Thyroid gland (tissue), 4 donors: ENCODE measurements at regions not wholly inside any gene's neighbourhood (a gene's known extent, or its start where the extent isn't known, plus 50 kb on each side); places are given as distances from the start of the nearest gene placed in this dataset.
"Not testable (repeated sequence)": the region's sequence is repeated elsewhere in the genome, so short reads cannot be mapped to it uniquely, and the experiment has no call there.

Experiments used
- DNase-seq, 2 donors: peaks; one replicate each; pipeline ENCODE4 v3.0.0-alpha.2; 2019
- H3K27ac ChIP-seq, 3 donors: fragments of 200-600 bp; sonication (generic); 1 replicate in 2 of 3; 2 replicates in 1 of 3; pipeline ENCODE4 v1.5.1; 2016 to 2019; ENCODE audit warnings: mild to moderate bottlenecking in 1 of 3, moderate library complexity in 1 of 3
- H3K27me3 ChIP-seq: fragments of 200-600 bp; sonication (generic); one replicate; pipeline ENCODE4 v1.5.1; 2019
- H3K36me3 ChIP-seq, 2 donors: fragments of 200-600 bp; sonication (generic); one replicate each; pipeline ENCODE4 v1.5.1; 2016 to 2019
- H3K4me1 ChIP-seq, 2 donors: fragments of 200-600 bp; sonication (generic); one replicate each; pipeline ENCODE4 v1.5.1; 2017 to 2019
- H3K4me3 ChIP-seq, 3 donors: fragments of 200-600 bp; sonication (generic); replicated peaks in 1 of 3; 1 replicate in 2 of 3; 2 replicates in 1 of 3; pipeline ENCODE4 v1.5.1; 2016; ENCODE audit warnings: mild to moderate bottlenecking in 1 of 3
- H3K9me3 ChIP-seq: fragments of 200-600 bp; sonication (generic); one replicate; pipeline ENCODE4 v1.5.1; 2017
- CTCF ChIP-seq, 6 experiments: fragments of 200-600 bp in 3 of 6; fragments of 450-650 bp in 3 of 6; sonication (generic) in 3 of 6; IDR thresholded peaks; one replicate each; pipeline ENCODE4 v1.5.1; 2016 to 2019; ENCODE audit warnings: antibody characterized with exemption in 6 of 6, mild to moderate bottlenecking in 2 of 6, inconsistent platforms in 1 of 6, moderate library complexity in 1 of 6
- POLR2A ChIP-seq, 2 donors: fragments of 450-650 bp; IDR thresholded peaks; one replicate each; pipeline ENCODE4 v1.6.1; 2017; ENCODE audit warnings: antibody characterized with exemption in 2 of 2, mild to moderate bottlenecking in 2 of 2, moderate library complexity in 1 of 2
- WGBS, 2 donors: methylation state at CpG; one replicate each; pipeline ENCODE4 v1.1.5; 2017; 5-methylcytosine and 5-hydroxymethylcytosine counted together
- intact Hi-C: fragments of 100-400 bp; cut with DNase I; formaldehyde crosslinking; loops from one replicate; pipeline ENCODE4 v1.15.1; 2023

- Histone ChIP-seq H3K27me3 (no peaks in the 10 kb centered on the region), H3K4me3 (no peak overlapping the region), H3K36me3 (no peaks in the 10 kb centered on the region), H3K4me1 (peaks cover 0 to 10% of the 10 kb centered on the region in 2 donors), H3K9me3 (no peaks in the 10 kb centered on the region), H3K27ac (no peak overlapping the region)
- intact Hi-C loops = no loop called here
- peak in 1 of 2 donors; percentile 3 for DNase-seq
- no peak for TF ChIP-seq POLR2A (IDR thresholded peaks at IDR 0.05)
- TF ChIP-seq CTCF (IDR thresholded peaks at IDR 0.05) = no peak
Measured at GRCh38 chr5:32951003-32951402, 239.9 kb downstream of the NPR3 start.

GRCh38 chr5:32951878-32952277, 240.8 kb downstream of the NPR3 start:
- Histone ChIP-seq H3K27me3 (no peaks in the 10 kb centered on the region), H3K9me3 (no peaks in the 10 kb centered on the region), H3K4me3 (no peak overlapping the region), H3K4me1 (peaks cover 0 to 10% of the 10 kb centered on the region in 2 donors), H3K27ac (no peak overlapping the region), H3K36me3 (no peaks in the 10 kb centered on the region)
- TF ChIP-seq CTCF (IDR thresholded peaks at IDR 0.05) = no peak
- no peak for TF ChIP-seq POLR2A (IDR thresholded peaks at IDR 0.05)
- 97 to 98% methylated on average over 2 of the region's 2 CpGs for WGBS, 2 donors
- DNase-seq = no peak
- intact Hi-C loops = no loop called here

- intact Hi-C loops, H3K36me3 ChIP-seq, DNase-seq, H3K9me3 ChIP-seq, H3K4me3 ChIP-seq, H3K4me1 ChIP-seq, H3K27ac ChIP-seq, H3K27me3 ChIP-seq: not testable (repeated sequence)
- 54 to 66% methylated on average over 2 of the region's 2 CpGs for WGBS, 2 donors
Measured at GRCh38 chr5:32952421-32952820, 241.3 kb downstream of the NPR3 start.

GRCh38 chr5:32953694-32954093, 242.6 kb downstream of the NPR3 start:
- no peaks in the 10 kb centered on the region for H3K9me3 ChIP-seq
- no peak overlapping the region for H3K27ac ChIP-seq
- H3K36me3 ChIP-seq = no peaks in the 10 kb centered on the region
- no peak overlapping the region for H3K4me3 ChIP-seq
- no peak for TF ChIP-seq POLR2A (IDR thresholded peaks at IDR 0.05)
- no peak for TF ChIP-seq CTCF (IDR thresholded peaks at IDR 0.05)
- WGBS, 2 donors = 38 to 43% methylated on average over 1 of the region's 1 CpG
- intact Hi-C loops = no loop called here
- H3K27me3 ChIP-seq = no peaks in the 10 kb centered on the region
- peaks cover 0 to 10% of the 10 kb centered on the region in 2 donors for H3K4me1 ChIP-seq
- DNase-seq = no peak

- no peak overlapping the region for H3K27ac ChIP-seq
- no peaks in the 10 kb centered on the region for H3K9me3 ChIP-seq
- H3K27me3 ChIP-seq = no peaks in the 10 kb centered on the region
- 57 to 60% methylated on average over 1 of the region's 1 CpG for WGBS, 2 donors
- no peaks in the 10 kb centered on the region for H3K36me3 ChIP-seq
- DNase-seq = no peak
- no peak overlapping the region for H3K4me3 ChIP-seq
- TF ChIP-seq CTCF (IDR thresholded peaks at IDR 0.05) (no peak), POLR2A (IDR thresholded peaks at IDR 0.05) (no peak)
- H3K4me1 ChIP-seq = peaks cover 0 to 10% of the 10 kb centered on the region in 2 donors
- intact Hi-C loops = no loop called here
Measured at GRCh38 chr5:32955814-32956213, 244.7 kb downstream of the NPR3 start.
